ENCODE measurements at regions not wholly inside any gene's neighbourhood (a gene's known extent, or its start where the extent isn't known, plus 50 kb on each side); places are given as distances from the start of the nearest gene placed in this dataset.
"Not testable (repeated sequence)": the region's sequence is repeated elsewhere in the genome, so short reads cannot be mapped to it uniquely, and the experiment has no call there.

DNA sequence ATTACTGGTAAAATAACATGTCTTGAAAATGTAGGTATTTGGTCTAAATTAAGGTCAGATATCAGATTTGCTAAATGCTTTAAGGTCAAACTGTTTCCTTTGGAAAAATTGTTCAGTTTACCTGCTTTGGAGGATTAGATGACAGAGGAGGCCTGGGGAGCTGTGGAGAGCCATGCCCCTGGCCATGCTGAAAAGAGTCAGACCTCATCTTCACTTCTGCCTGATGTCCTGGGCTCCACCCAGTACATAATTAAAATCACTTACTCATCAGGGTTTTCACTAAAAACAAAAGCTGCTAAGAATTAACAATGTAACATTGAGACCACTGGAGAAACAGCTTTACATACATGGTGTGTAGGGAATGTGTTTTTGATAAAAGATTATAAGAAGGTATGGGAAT lies 60.8 kb upstream of the UNC93A start:
- no peak for DNase-seq

- DNase-seq: no peak
Measured at GRCh38 chr6:167232356-167232755, 58.8 kb upstream of the UNC93A start.

DNA sequence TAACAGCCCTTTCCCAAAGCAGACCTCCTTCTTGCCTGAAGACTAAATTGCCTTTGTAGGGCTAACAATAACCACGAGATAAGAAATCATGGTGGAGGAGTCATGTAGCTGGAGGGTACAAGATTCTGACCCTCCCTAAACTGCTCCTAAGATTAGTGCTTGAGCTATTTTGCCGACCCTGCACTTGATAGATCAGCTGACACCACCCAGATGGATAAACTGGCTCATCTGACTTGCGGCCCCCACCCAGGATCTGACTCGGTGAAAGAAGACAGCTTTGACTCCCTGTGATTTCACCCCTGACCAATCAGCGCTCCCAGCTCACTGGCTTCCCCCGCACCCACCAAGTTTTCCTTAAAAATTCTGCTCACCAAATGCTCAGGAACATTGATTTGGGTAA lies 57.6 kb upstream of the UNC93A start:
- no peak for DNase-seq

DNA sequence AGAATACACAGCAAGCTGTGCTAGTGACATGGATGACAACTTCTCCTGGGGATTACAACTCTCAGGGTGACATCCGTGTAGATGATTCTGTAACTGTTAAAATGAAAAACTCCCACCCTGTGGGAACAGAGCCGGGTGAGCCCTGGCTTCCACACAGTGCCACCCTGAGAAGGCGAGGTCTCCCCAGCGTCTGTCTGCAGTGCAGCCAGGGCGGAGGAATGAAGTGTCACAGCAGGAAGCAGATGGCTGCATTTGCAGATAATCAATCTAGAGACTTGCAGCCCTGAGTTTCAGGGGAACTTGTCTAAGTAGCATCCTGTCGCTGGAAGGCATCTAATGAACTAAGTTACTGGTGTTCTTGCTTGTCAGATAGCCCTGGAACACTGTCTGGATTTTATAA lies 56.5 kb upstream of the UNC93A start:
- not testable (repeated sequence) for DNase-seq

DNA sequence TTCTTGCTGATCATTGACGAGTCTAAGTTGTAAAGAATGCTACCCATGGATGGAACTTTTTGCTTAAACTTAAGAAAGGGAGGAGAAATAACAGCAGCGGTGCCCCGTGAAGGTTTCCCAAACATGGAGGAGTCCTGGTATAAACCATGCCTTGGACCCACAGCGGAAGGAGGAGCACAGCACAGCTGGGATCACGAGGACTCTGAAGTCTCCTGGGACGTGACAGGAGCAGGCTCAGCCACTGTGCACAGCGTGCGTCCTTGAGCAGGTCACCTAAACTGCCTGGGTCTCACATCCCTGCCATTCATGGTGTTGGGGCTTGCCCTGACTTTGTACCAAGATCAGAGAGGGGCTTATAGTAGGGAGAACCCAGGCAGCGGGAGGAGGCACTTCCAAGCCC lies 56.1 kb upstream of the UNC93A start:
- DNase-seq: no peak

DNA sequence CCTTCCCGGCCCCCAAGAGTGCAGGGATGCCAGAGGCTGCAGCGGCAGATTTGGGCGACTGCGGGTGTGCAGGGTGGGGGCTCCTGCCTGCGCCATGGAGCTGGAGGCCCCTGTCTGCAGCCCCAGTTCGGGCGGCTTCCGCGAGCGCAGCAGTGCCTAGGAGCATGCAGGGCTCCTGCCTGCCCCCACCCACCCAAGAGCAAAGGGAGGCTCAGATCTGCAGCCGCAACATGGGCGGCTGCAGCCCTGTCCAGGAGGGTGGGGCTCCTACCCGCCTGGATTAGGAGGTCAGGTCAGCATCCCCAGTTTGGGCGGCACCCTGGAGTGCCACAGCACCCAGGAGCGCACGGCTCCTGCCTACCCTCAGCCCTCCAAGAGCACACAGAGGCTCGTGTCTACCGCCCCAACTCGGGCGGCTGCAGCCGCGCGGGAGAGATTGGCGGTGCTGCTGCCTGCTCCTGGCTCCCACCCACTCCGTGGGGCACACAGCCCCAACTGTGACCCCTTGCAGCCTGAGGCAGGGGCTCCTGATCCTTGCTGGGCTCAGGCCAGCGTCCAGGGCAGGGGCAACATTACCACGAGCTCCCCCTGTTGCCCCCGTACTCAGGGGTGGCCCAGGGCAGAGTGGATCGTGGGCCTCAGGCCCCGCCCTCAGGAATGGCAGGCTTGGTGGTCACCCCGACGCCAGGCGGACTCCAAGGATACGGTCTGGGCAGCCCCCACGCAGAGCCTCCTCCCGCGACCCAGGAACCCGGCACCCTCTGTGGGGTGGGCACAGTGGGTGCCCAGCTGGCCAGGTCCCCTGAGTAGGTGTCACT lies 55.5 kb upstream of the UNC93A start:
- no peak for DNase-seq

DNA sequence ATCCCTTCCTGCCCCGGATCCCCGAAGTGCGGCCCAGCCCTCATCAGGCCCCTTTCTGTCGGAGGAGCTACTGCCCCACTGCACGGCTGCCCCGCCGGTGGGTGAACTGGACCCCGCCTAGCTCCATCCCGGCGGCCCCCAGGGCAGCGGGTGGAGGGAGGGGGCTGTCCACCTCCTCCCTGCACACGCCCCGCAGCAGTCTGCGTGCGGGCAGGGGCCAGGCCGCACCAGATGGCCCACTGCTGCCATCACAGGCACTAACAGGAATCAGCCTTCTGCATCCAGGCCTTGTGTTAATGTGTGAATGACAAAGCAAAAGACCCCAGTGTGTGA lies 54.9 kb upstream of the UNC93A start:
- DNase-seq: no peak

DNA sequence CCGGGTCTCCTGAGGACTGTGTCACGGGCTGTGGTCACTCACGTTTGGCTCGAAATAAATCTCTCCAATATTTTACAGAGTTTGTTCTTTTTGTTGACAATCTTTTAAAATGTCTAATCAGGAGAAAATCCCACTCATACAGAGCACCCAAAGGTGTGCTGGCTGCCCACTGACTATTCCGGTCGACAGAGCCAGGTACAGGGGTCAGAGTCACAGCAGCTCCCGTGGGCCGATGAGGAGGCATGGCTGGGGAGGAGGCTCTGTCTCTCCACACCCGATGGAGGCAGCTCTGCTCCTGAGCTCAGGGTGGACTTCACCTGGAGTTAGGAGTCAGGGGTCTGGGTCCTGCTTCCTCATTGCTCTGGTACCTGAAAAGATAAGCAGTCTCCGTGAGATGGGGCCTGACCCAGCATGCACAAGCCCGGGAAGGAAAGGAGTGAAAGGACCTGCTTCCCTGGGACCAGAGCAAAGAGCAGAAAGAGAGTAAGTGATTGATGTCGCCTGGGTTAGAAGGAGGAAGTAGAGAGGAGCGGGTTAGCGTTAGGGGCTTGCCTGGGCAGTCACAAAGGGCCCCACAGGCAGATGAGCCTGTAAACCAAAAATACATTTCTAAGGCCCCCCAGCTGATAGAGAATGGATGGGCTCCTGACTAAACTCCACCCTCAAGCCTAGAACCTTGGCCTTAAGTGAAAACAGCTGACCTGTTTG lies 53.5 kb upstream of the UNC93A start:
- DNase-seq: no peak

DNA sequence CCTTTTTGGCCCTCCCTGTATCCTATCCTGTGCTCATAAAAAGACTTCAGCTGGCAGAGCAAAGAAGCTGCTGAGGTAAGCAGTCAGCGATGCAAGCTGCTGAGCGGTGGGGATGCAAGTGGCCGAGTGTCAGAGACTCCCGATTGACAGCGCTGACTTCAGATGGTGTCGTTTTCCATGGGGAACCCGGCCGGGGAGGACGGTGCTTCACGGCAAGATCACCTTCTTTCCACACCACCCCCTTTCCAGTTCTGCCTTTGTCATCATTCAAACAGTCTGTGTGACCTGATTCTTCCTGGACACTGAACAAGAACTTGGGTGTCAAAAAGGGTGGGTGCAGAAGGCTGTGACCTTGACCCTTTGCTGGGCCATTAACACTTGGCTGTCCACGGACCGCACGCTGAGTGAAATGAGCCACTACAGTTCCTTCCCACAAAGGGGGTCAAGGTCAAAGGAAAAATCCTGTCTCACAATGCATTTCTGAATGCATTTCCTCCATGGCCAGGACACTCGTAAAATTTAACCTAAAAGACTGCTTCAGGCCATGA lies 52.9 kb upstream of the UNC93A start:
- DNase-seq: no peak

- no peak for DNase-seq
Measured at GRCh38 chr6:167238694-167239467, 52.2 kb upstream of the UNC93A start.

GRCh38 chr6:167239470-167239869 lies 51.6 kb upstream of the UNC93A start:
- not testable (repeated sequence) for DNase-seq

- no peak for DNase-seq
Measured at GRCh38 chr6:167240034-167240541, 51.0 kb upstream of the UNC93A start.

All from NCI-H2081 (cell line).